Loucy (cell line): ENCODE measurements at regions not wholly inside any gene's neighbourhood (a gene's known extent, or its start where the extent isn't known, plus 50 kb on each side); places are given as distances from the start of the nearest gene placed in this dataset.

Experiments
- EZH2phosphoT487 ChIP-seq: fragments of 200-600 bp; IDR thresholded peaks from 2 replicates; pipeline ENCODE4 v1.6.1; 2018; ENCODE audit warnings: antibody characterized with exemption, mild to moderate bottlenecking, moderate library complexity, borderline replicate concordance
- TF ChIP-seq, protein P1 (sequence below): fragments of 200-600 bp; sonication (generic); conservative IDR thresholded peaks from 2 replicates; pipeline ENCODE4 v1.5.1; 2014; ENCODE audit warnings: mild to moderate bottlenecking, antibody characterized with exemption, low read length

DNA sequence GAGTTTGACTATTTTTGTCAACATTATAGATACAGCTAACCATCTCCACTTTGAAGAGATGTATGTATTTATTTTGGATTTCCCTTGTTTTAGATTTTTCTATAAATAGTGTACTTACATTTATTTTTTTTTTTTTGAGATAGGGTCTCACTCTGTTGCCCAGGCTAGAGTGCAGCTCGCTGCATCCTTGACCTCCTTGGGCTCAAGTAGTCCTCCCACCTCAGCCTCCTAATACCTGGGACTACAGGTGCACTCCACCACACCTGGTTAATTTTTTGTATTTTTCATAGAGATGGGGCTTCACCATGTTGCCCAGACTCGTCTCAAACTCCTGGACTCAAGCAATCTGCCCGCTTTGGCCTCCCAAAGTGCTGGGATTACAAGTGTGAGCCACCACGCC is 55.3 kb upstream of the TRPM1 start:
- TF ChIP-seq, protein P1, sequence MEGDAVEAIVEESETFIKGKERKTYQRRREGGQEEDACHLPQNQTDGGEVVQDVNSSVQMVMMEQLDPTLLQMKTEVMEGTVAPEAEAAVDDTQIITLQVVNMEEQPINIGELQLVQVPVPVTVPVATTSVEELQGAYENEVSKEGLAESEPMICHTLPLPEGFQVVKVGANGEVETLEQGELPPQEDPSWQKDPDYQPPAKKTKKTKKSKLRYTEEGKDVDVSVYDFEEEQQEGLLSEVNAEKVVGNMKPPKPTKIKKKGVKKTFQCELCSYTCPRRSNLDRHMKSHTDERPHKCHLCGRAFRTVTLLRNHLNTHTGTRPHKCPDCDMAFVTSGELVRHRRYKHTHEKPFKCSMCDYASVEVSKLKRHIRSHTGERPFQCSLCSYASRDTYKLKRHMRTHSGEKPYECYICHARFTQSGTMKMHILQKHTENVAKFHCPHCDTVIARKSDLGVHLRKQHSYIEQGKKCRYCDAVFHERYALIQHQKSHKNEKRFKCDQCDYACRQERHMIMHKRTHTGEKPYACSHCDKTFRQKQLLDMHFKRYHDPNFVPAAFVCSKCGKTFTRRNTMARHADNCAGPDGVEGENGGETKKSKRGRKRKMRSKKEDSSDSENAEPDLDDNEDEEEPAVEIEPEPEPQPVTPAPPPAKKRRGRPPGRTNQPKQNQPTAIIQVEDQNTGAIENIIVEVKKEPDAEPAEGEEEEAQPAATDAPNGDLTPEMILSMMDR, result no peak
- no peak for TF ChIP-seq EZH2phosphoT487
